HFFc6 (cell line): ENCODE measurements at regions not wholly inside any gene's neighbourhood (a gene's known extent, or its start where the extent isn't known, plus 50 kb on each side); places are given as distances from the start of the nearest gene placed in this dataset.

ENCODE experiments used
- DNase-seq: peaks from one replicate; pipeline ENCODE4 v3.0.0-alpha.2; 2018
- H3K27ac Mint-ChIP-seq: 2 replicates; pipeline ENCODE4 v1.8.0; 2020; ENCODE audit warnings: mild to moderate bottlenecking, mixed read lengths
- H3K27me3 Mint-ChIP-seq: 2 replicates; pipeline ENCODE4 v1.8.0; 2021; ENCODE audit warnings: mild to moderate bottlenecking, moderate library complexity, mixed read lengths; ENCODE audit not compliant: insufficient read depth
- H3K36me3 Mint-ChIP-seq: 2 replicates; pipeline ENCODE4 v1.8.0; 2021; ENCODE audit warnings: low read depth, mixed read lengths
- H3K4me1 Mint-ChIP-seq: 2 replicates; pipeline ENCODE4 v1.8.0; 2020; ENCODE audit warnings: low read depth, mixed read lengths
- H3K4me3 Mint-ChIP-seq: 2 replicates; pipeline ENCODE4 v1.8.0; 2020; ENCODE audit warnings: mild to moderate bottlenecking, moderate library complexity, mixed read lengths
- H3K9me3 Mint-ChIP-seq: 2 replicates; pipeline ENCODE4 v1.8.0; 2020; ENCODE audit warnings: mild to moderate bottlenecking, mixed read lengths
- CTCF ChIP-seq: fragments of 200-600 bp; sonication (generic); IDR thresholded peaks from 2 replicates; pipeline ENCODE4 v1.5.0; 2021; ENCODE audit warnings: antibody characterized with exemption, mild to moderate bottlenecking

GRCh38 chr7:41006306-41006995 lies 696.4 kb downstream of the INHBA start:
- peaks cover 2% of the 10 kb centered on the region; the same call in 1 of the 2 replicates for H3K9me3 Mint-ChIP-seq
- no peak for TF ChIP-seq CTCF
- peak; percentile 25 for DNase-seq
- H3K4me3 Mint-ChIP-seq = no peak overlapping the region
- H3K27ac Mint-ChIP-seq = peak overlapping the region; percentile 52; the same call in 1 of the 2 replicates
- H3K4me1 Mint-ChIP-seq = peaks cover 63% of the 10 kb centered on the region
- peaks cover 3% of the 10 kb centered on the region for H3K36me3 Mint-ChIP-seq
- H3K27me3 Mint-ChIP-seq = no peaks in the 10 kb centered on the region

GRCh38 chr7:41005374-41005901 lies 697.5 kb downstream of the INHBA start:
- peaks cover 12% of the 10 kb centered on the region for H3K36me3 Mint-ChIP-seq
- no peak overlapping the region for H3K4me3 Mint-ChIP-seq
- H3K27ac Mint-ChIP-seq = peak overlapping the region; percentile 52
- H3K27me3 Mint-ChIP-seq = no peaks in the 10 kb centered on the region
- H3K9me3 Mint-ChIP-seq = peaks cover 7% of the 10 kb centered on the region
- no peak for TF ChIP-seq CTCF
- peak; percentile 22 for DNase-seq
- H3K4me1 Mint-ChIP-seq = peaks cover 54% of the 10 kb centered on the region

GRCh38 chr7:41003977-41004376 lies 698.9 kb downstream of the INHBA start:
- no peak for DNase-seq
- no peak overlapping the region for H3K27ac Mint-ChIP-seq
- H3K4me3 Mint-ChIP-seq = no peak overlapping the region
- peaks cover 7% of the 10 kb centered on the region for H3K9me3 Mint-ChIP-seq
- peaks cover 12% of the 10 kb centered on the region; the same call in 1 of the 2 replicates for H3K36me3 Mint-ChIP-seq
- TF ChIP-seq CTCF = no peak
- no peaks in the 10 kb centered on the region for H3K27me3 Mint-ChIP-seq
- peaks cover 46% of the 10 kb centered on the region for H3K4me1 Mint-ChIP-seq

GRCh38 chr7:41003611-41003940 lies 699.3 kb downstream of the INHBA start:
- Mint-ChIP-seq H3K27me3 (no peaks in the 10 kb centered on the region), H3K4me1 (peaks cover 46% of the 10 kb centered on the region), H3K27ac (no peak overlapping the region), H3K36me3 (peaks cover 12% of the 10 kb centered on the region; the same call in 1 of the 2 replicates), H3K9me3 (peaks cover 7% of the 10 kb centered on the region), H3K4me3 (no peak overlapping the region)
- DNase-seq = no peak
- no peak for TF ChIP-seq CTCF

- DNase-seq = peak; percentile 10
- Mint-ChIP-seq H3K27ac (no peak overlapping the region), H3K27me3 (no peaks in the 10 kb centered on the region), H3K4me1 (peaks cover 46% of the 10 kb centered on the region), H3K9me3 (peaks cover 7% of the 10 kb centered on the region), H3K36me3 (peaks cover 12% of the 10 kb centered on the region; the same call in 1 of the 2 replicates), H3K4me3 (no peak overlapping the region)
- TF ChIP-seq CTCF = peak; percentile 95
Measured at GRCh38 chr7:41002741-41003610, 699.9 kb downstream of the INHBA start.
